ENCODE measurements at regions not wholly inside any gene's neighbourhood (a gene's known extent, or its start where the extent isn't known, plus 50 kb on each side); places are given as distances from the start of the nearest gene placed in this dataset.
A peak's percentile ranks its signal among the peaks of the same experiment; 100 is the strongest.

GRCh38 chr14:26204728-26205479, 392.9 kb downstream of the NOVA1 start:
- DNase-seq (ENCODE audit: insufficient read length, low spot score), result no peak
- FAIRE-seq, result no peak
- no peak for TF ChIP-seq POLR2A (IDR thresholded peaks at IDR 0.05; ENCODE audit: low read depth, low read length)

GRCh38 chr14:26204366-26204727, 393.5 kb downstream of the NOVA1 start:
- no peak for TF ChIP-seq POLR2A (IDR thresholded peaks at IDR 0.05; ENCODE audit: low read depth, low read length)
- DNase-seq (ENCODE audit: insufficient read length, low spot score), result no peak
- no peak for FAIRE-seq

GRCh38 chr14:26200687-26201086, 397.1 kb downstream of the NOVA1 start:
- TF ChIP-seq POLR2A (IDR thresholded peaks at IDR 0.05; ENCODE audit: low read depth, low read length), result no peak
- FAIRE-seq (no peak), DNase-seq (ENCODE audit: insufficient read length, low spot score) (peak; percentile 5)

GRCh38 chr14:26199590-26200370, 398.1 kb downstream of the NOVA1 start:
- DNase-seq (ENCODE audit: insufficient read length, low spot score) (no peak), FAIRE-seq (no peak)
- TF ChIP-seq POLR2A (IDR thresholded peaks at IDR 0.05; ENCODE audit: low read depth, low read length), result no peak

- TF ChIP-seq POLR2A (IDR thresholded peaks at IDR 0.05; ENCODE audit: low read depth, low read length), result no peak
- DNase-seq (ENCODE audit: insufficient read length, low spot score) (no peak), FAIRE-seq (no peak)
Measured at GRCh38 chr14:26199096-26199495, 398.7 kb downstream of the NOVA1 start.

GRCh38 chr14:26194816-26195215, 403.0 kb downstream of the NOVA1 start:
- FAIRE-seq (no peak), DNase-seq (ENCODE audit: insufficient read length, low spot score) (no peak)
- TF ChIP-seq POLR2A (IDR thresholded peaks at IDR 0.05; ENCODE audit: low read depth, low read length), result no peak

GRCh38 chr14:26191671-26192070, 406.2 kb downstream of the NOVA1 start:
- DNase-seq (ENCODE audit: insufficient read length, low spot score), result no peak
- TF ChIP-seq POLR2A (IDR thresholded peaks at IDR 0.05; ENCODE audit: low read depth, low read length), result no peak
- no peak for FAIRE-seq

- DNase-seq (ENCODE audit: insufficient read length, low spot score) (no peak), FAIRE-seq (no peak)
- no peak for TF ChIP-seq POLR2A (IDR thresholded peaks at IDR 0.05; ENCODE audit: low read depth, low read length)
Measured at GRCh38 chr14:26191123-26191522, 406.7 kb downstream of the NOVA1 start.

- no peak for TF ChIP-seq POLR2A (IDR thresholded peaks at IDR 0.05; ENCODE audit: low read depth, low read length)
- DNase-seq (ENCODE audit: insufficient read length, low spot score) (no peak), FAIRE-seq (no peak)
Measured at GRCh38 chr14:26190646-26191045, 407.2 kb downstream of the NOVA1 start.

- FAIRE-seq (no peak), DNase-seq (ENCODE audit: insufficient read length, low spot score) (no peak)
- no peak for TF ChIP-seq POLR2A (IDR thresholded peaks at IDR 0.05; ENCODE audit: low read depth, low read length)
Measured at GRCh38 chr14:26187996-26188620, 409.7 kb downstream of the NOVA1 start.

- TF ChIP-seq POLR2A (IDR thresholded peaks at IDR 0.05; ENCODE audit: low read depth, low read length), result no peak
- DNase-seq (ENCODE audit: insufficient read length, low spot score) (no peak), FAIRE-seq (no peak)
Measured at GRCh38 chr14:26180221-26180620, 417.6 kb downstream of the NOVA1 start.

- no peak for DNase-seq (ENCODE audit: insufficient read length, low spot score)
- no peak for FAIRE-seq
Measured at GRCh38 chr14:26175658-26176057, 422.2 kb downstream of the NOVA1 start.

GRCh38 chr14:26174395-26174794, 423.4 kb downstream of the NOVA1 start:
- FAIRE-seq, result no peak
- DNase-seq (ENCODE audit: insufficient read length, low spot score), result no peak
- TF ChIP-seq POLR2A (IDR thresholded peaks at IDR 0.05; ENCODE audit: low read depth, low read length), result no peak

More at GRCh38 chr14:26175658-26176057, 422.2 kb downstream of the NOVA1 start:
- no peak for TF ChIP-seq POLR2A (IDR thresholded peaks at IDR 0.05; ENCODE audit: low read depth, low read length)

- FAIRE-seq (no peak), DNase-seq (ENCODE audit: insufficient read length, low spot score) (no peak)
- TF ChIP-seq POLR2A (IDR thresholded peaks at IDR 0.05; ENCODE audit: low read depth, low read length), result no peak
Measured at GRCh38 chr14:26173581-26174110, 424.2 kb downstream of the NOVA1 start.

Measured in H54 (cell line).